ENCODE measurements at regions not wholly inside any gene's neighbourhood (a gene's known extent, or its start where the extent isn't known, plus 50 kb on each side); places are given as distances from the start of the nearest gene placed in this dataset.

DNA sequence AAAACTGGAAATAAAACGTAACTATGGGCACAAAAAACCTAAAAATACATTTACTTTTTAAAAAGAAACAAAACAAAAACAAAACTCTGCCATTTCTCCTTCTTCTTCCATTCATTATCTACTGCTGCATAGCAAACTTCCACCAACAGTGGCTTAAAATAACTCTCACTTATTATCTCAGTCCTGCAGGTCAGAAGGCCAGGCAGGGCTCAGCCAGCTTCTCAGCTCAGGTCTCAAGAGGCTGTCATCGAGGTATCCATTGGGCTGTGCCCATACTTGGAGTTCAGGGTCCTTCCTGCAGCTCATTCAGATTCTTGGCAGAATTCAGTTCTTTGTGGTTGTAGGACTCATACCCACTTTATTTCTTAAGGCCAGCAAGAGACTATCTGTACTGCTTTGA is 352.7 kb upstream of the PLD5 start:
- H3K27me3 Mint-ChIP-seq, result no peaks in the 10 kb centered on the region
- no peak overlapping the region for H3K4me3 Mint-ChIP-seq
- CTCF ChIA-PET, result no interaction called here
- H3K9me3 Mint-ChIP-seq (ENCODE audit: low read depth), result no peaks in the 10 kb centered on the region
- no peaks in the 10 kb centered on the region for H3K4me1 Mint-ChIP-seq
- no peak overlapping the region for H3K27ac Mint-ChIP-seq
- ATAC-seq (no peak), DNase-seq (no peak)
- H3K36me3 Mint-ChIP-seq, result no peaks in the 10 kb centered on the region

DNA sequence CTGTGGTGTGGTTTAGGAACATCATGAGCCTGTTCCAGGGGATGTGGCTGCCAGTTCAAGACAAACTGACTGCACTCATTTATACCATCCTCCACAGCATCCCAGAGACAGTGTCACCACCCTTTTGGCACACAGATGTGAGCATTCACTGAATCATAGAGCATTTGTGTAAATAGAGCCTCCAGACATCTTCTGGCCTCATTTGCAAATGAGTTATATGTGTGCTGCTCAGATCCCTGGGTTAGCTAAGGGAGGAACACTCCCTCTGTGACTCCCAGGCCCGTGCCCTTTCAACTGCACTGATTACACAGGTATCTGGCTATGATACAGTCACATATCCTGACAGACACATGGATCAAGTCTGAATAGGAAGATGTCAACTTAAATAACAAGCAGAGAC is 351.5 kb upstream of the PLD5 start:
- no peak overlapping the region for H3K4me3 Mint-ChIP-seq
- no peak for DNase-seq
- no peak overlapping the region for H3K27ac Mint-ChIP-seq
- H3K9me3 Mint-ChIP-seq (ENCODE audit: low read depth), result no peaks in the 10 kb centered on the region
- no peak for ATAC-seq
- no peaks in the 10 kb centered on the region for H3K4me1 Mint-ChIP-seq
- no peaks in the 10 kb centered on the region for H3K36me3 Mint-ChIP-seq
- no peaks in the 10 kb centered on the region for H3K27me3 Mint-ChIP-seq
- CTCF ChIA-PET, result no interaction called here

DNA sequence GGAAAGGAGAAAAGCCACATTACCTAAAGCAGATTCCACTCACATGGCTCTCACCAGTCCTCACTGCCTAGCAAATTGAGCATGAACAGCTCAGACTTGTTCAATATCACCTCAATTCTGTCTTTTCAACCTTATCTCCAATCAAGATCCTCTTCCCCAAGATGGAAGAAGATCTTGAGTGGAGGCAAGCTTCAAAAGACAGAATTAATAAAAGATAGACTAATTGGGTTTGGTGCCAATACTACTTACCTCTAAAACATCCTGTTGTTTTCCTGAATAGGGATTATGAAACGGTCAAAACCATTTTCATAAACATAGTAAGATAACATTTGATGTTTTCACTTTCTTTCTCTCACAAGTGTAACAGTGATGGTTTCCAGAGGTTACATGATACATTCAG is 349.2 kb upstream of the PLD5 start:
- Mint-ChIP-seq H3K4me1 (no peaks in the 10 kb centered on the region), H3K27ac (no peak overlapping the region), H3K4me3 (no peak overlapping the region), H3K9me3 (ENCODE audit: low read depth) (no peaks in the 10 kb centered on the region), H3K36me3 (no peaks in the 10 kb centered on the region), H3K27me3 (no peaks in the 10 kb centered on the region)
- ATAC-seq (no peak), DNase-seq (no peak)
- CTCF ChIA-PET, result no interaction called here

DNA sequence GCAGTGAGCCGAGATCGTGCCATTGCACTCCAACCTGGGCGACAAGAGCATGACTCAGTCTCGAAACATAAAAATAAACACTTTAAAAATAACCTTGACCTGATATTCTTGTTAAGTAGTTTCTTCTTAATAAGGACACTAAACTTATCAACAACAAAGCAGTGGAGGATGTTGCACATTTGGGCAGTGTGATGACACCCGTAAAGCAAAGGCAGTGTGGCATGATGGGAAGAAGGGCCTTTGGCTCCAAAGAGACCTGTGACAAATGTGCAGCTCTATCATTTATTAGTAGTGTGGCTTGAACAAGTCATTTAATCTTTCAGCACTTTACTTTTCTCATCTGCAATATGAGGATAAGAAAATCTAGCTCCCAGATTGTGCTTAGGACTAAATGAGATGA is 348.0 kb upstream of the PLD5 start:
- no peaks in the 10 kb centered on the region for H3K4me1 Mint-ChIP-seq

DNA sequence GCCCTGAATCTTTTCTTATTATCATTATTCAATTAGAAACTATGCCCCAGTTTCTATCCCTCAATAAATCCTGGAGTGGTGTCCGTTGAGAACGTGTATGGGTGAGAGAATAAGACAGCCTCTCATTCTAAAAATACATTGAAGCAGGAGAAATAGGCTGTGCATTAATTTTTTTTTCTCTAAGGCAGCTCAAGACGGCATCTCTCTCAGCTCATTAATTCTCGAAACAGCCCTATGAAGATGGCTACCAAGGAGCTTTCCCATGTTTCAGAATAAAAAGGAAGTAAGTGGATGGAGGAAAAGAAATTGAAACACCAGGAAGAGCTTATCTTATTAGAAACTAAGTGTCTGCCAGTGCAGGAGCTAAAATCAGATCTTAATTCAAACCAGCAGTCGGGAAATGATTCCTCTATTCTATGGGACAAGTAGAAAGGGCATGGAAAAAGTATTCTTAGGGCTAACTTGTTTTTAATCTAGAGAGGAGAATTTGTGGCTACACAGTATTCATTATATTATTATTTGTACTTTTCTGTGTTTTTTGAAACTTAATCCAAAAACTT is 347.1 kb upstream of the PLD5 start:
- no peak for ATAC-seq
- Mint-ChIP-seq H3K27ac (no peak overlapping the region), H3K27me3 (no peaks in the 10 kb centered on the region), H3K36me3 (no peaks in the 10 kb centered on the region), H3K9me3 (ENCODE audit: low read depth) (no peaks in the 10 kb centered on the region), H3K4me3 (no peak overlapping the region), H3K4me1 (no peaks in the 10 kb centered on the region)
- CTCF ChIA-PET, result interaction anchor here (0.6 kb wide), 1 partner anchor 42 kb away, joined by 3 read pairs; no protein-coding TSS in a partner anchor
- DNase-seq, result no peak

More for the DNA sequence above, 348.0 kb upstream of the PLD5 start:
- no peaks in the 10 kb centered on the region for H3K36me3 Mint-ChIP-seq
- no peaks in the 10 kb centered on the region for H3K9me3 Mint-ChIP-seq (ENCODE audit: low read depth)
- CTCF ChIA-PET, result no interaction called here
- DNase-seq, result no peak
- H3K4me3 Mint-ChIP-seq, result no peak overlapping the region
- ATAC-seq, result no peak
- no peak overlapping the region for H3K27ac Mint-ChIP-seq
- H3K27me3 Mint-ChIP-seq, result no peaks in the 10 kb centered on the region

DNA sequence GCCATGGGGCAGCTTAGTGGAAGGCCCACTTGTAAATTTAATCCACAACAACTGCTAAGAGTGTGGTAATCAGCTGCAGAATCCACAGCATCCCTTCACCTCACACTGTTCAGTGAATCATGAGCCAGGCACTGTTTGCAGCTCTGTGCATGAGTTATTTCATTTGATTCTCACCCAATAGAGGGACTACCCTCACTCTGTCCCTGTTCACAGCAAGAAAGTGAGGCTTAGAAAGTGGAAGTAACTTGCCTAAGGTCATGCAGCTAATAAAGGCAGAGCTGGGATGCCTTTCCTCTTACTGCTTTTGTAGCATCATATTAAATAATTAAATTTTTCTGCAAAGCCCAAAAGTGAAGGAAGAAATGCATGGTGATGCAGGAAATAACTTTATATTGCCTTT is 346.5 kb upstream of the PLD5 start:
- H3K27me3 Mint-ChIP-seq, result no peaks in the 10 kb centered on the region
- CTCF ChIA-PET, result no interaction called here
- no peaks in the 10 kb centered on the region for H3K4me1 Mint-ChIP-seq
- no peak overlapping the region for H3K4me3 Mint-ChIP-seq
- no peaks in the 10 kb centered on the region for H3K36me3 Mint-ChIP-seq
- H3K27ac Mint-ChIP-seq, result no peak overlapping the region
- no peaks in the 10 kb centered on the region for H3K9me3 Mint-ChIP-seq (ENCODE audit: low read depth)
- DNase-seq, result no peak
- ATAC-seq, result no peak

DNA sequence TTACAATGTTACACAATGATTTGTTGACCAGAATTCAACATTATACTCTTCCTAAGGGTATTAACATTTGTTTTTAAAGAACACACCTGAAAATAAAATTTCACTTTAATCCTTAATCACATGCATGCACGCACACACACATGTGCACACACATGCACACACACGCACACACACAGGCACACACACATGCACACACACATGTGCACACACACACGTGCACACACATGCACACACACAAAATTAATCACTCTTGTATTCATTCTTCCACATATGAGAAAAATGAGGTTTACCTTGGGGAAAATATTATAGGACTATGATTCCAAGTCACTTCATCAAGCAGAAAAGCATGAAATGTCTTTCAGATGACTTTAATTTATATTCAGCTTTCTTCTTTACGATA is 331.8 kb upstream of the PLD5 start:
- DNase-seq, result no peak
- no peaks in the 10 kb centered on the region for H3K4me1 Mint-ChIP-seq
- CTCF ChIA-PET, result no interaction called here
- peaks cover 5% of the 10 kb centered on the region for H3K9me3 Mint-ChIP-seq (ENCODE audit: low read depth)
- H3K27me3 Mint-ChIP-seq, result no peaks in the 10 kb centered on the region
- no peak overlapping the region for H3K27ac Mint-ChIP-seq
- ATAC-seq, result no peak
- no peak overlapping the region for H3K4me3 Mint-ChIP-seq
- no peaks in the 10 kb centered on the region for H3K36me3 Mint-ChIP-seq

DNA sequence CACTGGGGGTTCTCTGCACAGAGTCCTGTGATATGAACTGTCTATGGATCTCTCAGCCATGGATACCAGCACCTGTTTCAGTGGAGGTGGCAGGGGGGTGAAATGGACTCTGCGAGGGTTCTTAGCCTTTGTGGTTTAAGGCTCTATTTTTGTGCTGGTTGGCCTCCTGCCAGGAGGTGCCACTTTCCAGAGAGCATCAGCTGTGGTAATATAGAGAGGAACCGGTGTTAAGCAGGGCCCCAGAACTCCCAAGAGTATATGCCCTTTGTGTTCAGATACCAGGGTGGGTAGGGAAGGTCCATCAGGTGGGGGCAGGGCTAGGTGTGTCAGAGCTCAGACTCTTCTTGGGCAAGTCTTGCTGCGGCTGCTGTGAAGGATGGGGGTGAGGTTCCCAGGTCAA is 330.0 kb upstream of the PLD5 start:
- H3K4me1 Mint-ChIP-seq, result no peaks in the 10 kb centered on the region
- no peaks in the 10 kb centered on the region for H3K36me3 Mint-ChIP-seq
- no peak overlapping the region for H3K4me3 Mint-ChIP-seq
- peaks cover 5% of the 10 kb centered on the region for H3K9me3 Mint-ChIP-seq (ENCODE audit: low read depth)
- CTCF ChIA-PET, result no interaction called here
- no peak for DNase-seq
- H3K27me3 Mint-ChIP-seq, result no peaks in the 10 kb centered on the region
- no peak for ATAC-seq
- H3K27ac Mint-ChIP-seq, result no peak overlapping the region

DNA sequence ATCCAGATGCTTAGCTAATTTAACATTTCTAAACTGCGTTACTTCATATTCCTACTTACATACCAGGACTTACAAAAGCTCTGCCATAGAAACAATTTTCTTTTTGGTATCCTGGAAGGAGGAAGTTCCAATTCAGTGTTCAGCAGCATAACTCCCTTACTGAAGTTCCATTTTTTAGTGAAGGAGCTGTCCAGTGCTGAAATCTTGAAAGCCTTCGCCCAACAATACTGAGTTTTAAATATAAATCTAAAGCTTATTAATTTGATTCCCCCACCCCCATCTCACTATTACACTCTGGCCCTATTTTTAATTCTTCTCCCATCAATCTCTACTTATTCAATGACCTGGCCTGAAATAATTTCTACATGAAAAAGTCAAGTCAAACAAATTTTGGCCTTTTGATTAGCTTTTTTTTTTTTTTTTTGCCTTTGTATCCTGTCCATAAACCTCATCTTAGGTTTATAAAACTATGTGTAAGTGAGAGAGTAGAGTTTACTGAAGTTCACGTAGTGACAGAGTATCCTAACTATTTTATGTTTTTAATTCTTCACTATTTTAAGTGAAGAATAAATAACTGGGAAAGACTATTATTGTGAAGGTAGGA is 323.0 kb upstream of the PLD5 start:
- H3K9me3 Mint-ChIP-seq (ENCODE audit: low read depth), result peaks cover 5% of the 10 kb centered on the region
- H3K27ac Mint-ChIP-seq, result no peak overlapping the region
- H3K4me1 Mint-ChIP-seq, result no peaks in the 10 kb centered on the region
- no peaks in the 10 kb centered on the region for H3K27me3 Mint-ChIP-seq
- ATAC-seq (no peak), DNase-seq (no peak)
- H3K36me3 Mint-ChIP-seq, result no peaks in the 10 kb centered on the region
- no peak overlapping the region for H3K4me3 Mint-ChIP-seq
- CTCF ChIA-PET, result interaction anchor here (0.9 to 1.2 kb wide), 2 partner anchors 381 to 393 kb away, joined by 3 read pairs; no protein-coding TSS in a partner anchor

DNA sequence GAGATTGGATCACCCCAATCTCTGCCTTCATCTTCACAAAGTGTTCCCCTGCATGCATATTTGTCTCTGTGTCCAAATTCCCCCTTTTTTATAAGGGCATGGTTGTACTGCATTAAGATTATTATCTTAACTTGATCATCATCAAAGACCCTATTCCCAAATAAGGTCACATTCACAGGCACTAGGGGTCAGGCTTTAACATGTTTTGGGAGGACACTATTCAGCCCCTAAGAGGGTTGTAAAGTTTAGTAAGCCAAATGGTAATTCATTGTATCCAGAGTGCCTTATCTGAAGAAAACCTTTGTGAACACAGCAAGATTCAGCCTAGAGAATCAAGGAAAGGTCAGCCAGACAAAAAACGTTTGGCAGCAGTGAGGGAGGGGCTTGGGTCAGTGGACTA is 317.6 kb upstream of the PLD5 start:
- ATAC-seq (no peak), DNase-seq (no peak)
- Mint-ChIP-seq H3K9me3 (ENCODE audit: low read depth) (no peaks in the 10 kb centered on the region), H3K27ac (no peak overlapping the region), H3K36me3 (no peaks in the 10 kb centered on the region), H3K27me3 (no peaks in the 10 kb centered on the region), H3K4me1 (no peaks in the 10 kb centered on the region), H3K4me3 (no peak overlapping the region)
- CTCF ChIA-PET, result no interaction called here

DNA sequence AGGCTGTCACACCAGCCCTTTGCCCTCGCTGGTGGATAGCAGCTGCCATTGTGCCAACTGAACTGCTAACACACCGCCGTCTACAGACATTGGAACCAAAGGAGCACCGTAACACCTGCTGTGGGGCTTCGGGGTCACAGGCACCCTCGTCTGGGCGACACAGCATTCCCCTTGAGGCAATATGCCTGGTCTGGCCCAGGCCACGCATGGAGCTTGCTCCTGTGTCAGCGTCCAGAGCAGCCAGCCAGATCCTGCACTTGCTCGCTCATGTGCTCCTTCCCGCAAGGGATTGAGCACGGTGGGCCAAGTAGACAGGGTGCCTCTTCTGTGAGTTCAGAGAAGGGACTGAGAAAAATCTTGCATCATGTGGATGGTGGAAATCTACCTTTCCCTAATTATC is 314.6 kb upstream of the PLD5 start:
- Mint-ChIP-seq H3K4me3 (no peak overlapping the region), H3K27me3 (no peaks in the 10 kb centered on the region), H3K4me1 (no peaks in the 10 kb centered on the region), H3K36me3 (no peaks in the 10 kb centered on the region), H3K27ac (no peak overlapping the region), H3K9me3 (ENCODE audit: low read depth) (no peaks in the 10 kb centered on the region)
- no peak for DNase-seq
- CTCF ChIA-PET, result no interaction called here
- no peak for ATAC-seq

DNA sequence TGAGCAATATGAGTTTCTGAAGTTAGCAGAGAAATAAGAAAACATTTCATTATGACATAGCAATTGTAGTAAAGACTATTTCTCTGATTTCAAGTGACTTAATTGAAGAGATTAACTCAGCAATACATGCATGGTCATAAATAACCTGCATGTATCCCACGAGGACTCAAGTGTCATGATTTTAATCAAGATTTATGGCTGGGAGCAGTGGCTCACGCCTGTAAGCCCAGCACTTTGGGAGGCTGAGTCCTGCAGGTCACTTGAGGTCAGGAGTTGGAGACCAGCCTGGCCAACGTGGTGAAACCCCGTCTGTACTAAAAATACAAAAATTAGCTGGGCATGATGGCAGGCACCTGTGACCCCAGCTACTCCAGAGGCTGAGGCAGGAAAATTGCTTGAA is 311.9 kb upstream of the PLD5 start:
- no peaks in the 10 kb centered on the region for H3K4me1 Mint-ChIP-seq
- ATAC-seq (no peak), DNase-seq (no peak)
- no peaks in the 10 kb centered on the region for H3K9me3 Mint-ChIP-seq (ENCODE audit: low read depth)
- no peak overlapping the region for H3K4me3 Mint-ChIP-seq
- no peak overlapping the region for H3K27ac Mint-ChIP-seq
- no peaks in the 10 kb centered on the region for H3K27me3 Mint-ChIP-seq
- CTCF ChIA-PET, result no interaction called here
- no peaks in the 10 kb centered on the region for H3K36me3 Mint-ChIP-seq

DNA sequence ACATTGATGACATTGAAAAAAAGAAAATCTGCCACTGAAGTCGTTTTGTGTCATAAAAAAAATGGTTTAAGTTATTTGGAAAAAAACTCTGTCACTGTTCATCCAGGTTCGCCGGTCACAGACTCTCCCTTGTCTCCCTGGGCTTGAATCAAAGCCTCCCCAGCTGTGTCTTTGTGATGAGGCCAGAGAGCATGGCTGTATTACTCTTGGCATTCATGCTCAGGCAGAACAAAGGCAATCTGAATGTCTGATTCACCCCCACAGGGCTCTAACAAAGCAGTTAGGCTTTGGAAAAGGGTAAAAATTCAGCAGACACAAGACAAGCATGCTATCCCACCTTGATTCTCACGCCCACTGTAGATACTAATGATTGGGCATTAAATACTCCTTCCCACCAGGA is 304.3 kb upstream of the PLD5 start:
- ATAC-seq, result no peak
- no peaks in the 10 kb centered on the region for H3K36me3 Mint-ChIP-seq
- no peaks in the 10 kb centered on the region for H3K4me1 Mint-ChIP-seq
- H3K27me3 Mint-ChIP-seq, result no peaks in the 10 kb centered on the region
- no peak overlapping the region for H3K27ac Mint-ChIP-seq
- DNase-seq, result no peak
- no peak overlapping the region for H3K4me3 Mint-ChIP-seq
- H3K9me3 Mint-ChIP-seq (ENCODE audit: low read depth), result no peaks in the 10 kb centered on the region
- CTCF ChIA-PET, result interaction anchor here (0.8 kb wide), 1 partner anchor 43 kb away, joined by 3 read pairs; no protein-coding TSS in a partner anchor

DNA sequence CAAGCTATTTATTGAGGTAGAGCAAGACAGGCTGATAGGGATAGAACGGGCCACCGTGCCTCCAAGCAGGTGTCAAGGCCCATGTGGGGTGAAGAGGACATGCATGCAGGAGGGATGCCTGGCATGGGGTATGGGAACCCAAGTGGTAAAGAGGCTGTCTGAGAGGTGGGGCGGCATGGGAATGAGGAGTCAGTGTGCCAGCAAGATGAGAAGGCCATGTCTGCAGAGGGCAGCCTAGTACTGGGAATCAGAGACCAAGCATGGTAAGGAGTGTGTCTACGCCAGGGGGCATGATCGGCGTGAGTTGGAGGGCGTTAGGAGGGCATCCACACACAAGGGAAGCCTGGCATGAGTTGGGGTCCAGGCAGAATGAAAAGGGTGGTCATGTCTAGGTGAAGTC is 303.7 kb upstream of the PLD5 start:
- Mint-ChIP-seq H3K9me3 (ENCODE audit: low read depth) (no peaks in the 10 kb centered on the region), H3K4me1 (no peaks in the 10 kb centered on the region), H3K27me3 (no peaks in the 10 kb centered on the region), H3K36me3 (no peaks in the 10 kb centered on the region), H3K27ac (no peak overlapping the region), H3K4me3 (no peak overlapping the region)
- DNase-seq, result no peak
- no peak for ATAC-seq
- CTCF ChIA-PET, result no interaction called here

DNA sequence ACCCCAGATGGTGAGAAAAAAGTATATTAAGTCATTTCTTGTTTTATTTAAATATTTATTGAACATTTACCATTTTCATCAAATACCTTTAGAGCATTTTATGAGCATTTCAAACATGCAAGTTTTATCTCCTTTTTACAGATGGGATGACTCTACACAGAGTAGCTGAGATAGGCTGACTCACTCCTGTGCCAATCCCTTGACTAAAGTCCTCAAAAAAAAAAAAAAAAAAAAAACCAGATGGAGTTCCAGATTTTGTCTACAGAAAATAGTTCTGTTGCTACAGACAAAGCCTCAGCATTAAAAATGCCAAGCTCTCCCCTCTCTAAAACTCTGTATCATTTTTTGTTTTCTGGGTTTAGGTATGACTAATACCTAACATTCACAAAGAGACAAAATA is 303.0 kb upstream of the PLD5 start:
- Mint-ChIP-seq H3K36me3 (no peaks in the 10 kb centered on the region), H3K4me1 (no peaks in the 10 kb centered on the region), H3K9me3 (ENCODE audit: low read depth) (no peaks in the 10 kb centered on the region), H3K4me3 (no peak overlapping the region), H3K27ac (no peak overlapping the region), H3K27me3 (no peaks in the 10 kb centered on the region)
- no peak for DNase-seq
- CTCF ChIA-PET, result no interaction called here
- no peak for ATAC-seq
